ENCODE measurements at regions not wholly inside any gene's neighbourhood (a gene's known extent, or its start where the extent isn't known, plus 50 kb on each side); places are given as distances from the start of the nearest gene placed in this dataset.

GRCh38 chr3:104711406-104711805 is 655.3 kb upstream of the ALCAM start:
- no peak for DNase-seq

GRCh38 chr3:104715972-104716371 is 650.7 kb upstream of the ALCAM start:
- no peak for DNase-seq

GRCh38 chr3:104717828-104718196 is 648.9 kb upstream of the ALCAM start:
- DNase-seq = no peak

- DNase-seq = no peak
Measured at GRCh38 chr3:104723000-104723399, 643.7 kb upstream of the ALCAM start.

GRCh38 chr3:104731074-104731473 is 635.6 kb upstream of the ALCAM start:
- no peak for DNase-seq

GRCh38 chr3:104734627-104735026 is 632.1 kb upstream of the ALCAM start:
- DNase-seq = no peak

GRCh38 chr3:104735691-104736090 is 631.0 kb upstream of the ALCAM start:
- no peak for DNase-seq

GRCh38 chr3:104738271-104738670 is 628.4 kb upstream of the ALCAM start:
- no peak for DNase-seq

- DNase-seq = no peak
Measured at GRCh38 chr3:104740874-104741379, 625.8 kb upstream of the ALCAM start.

GRCh38 chr3:104742044-104742443 is 624.7 kb upstream of the ALCAM start:
- DNase-seq = no peak

GRCh38 chr3:104745313-104745712 is 621.4 kb upstream of the ALCAM start:
- DNase-seq = no peak

- DNase-seq = no peak
Measured at GRCh38 chr3:104746056-104746455, 620.7 kb upstream of the ALCAM start.

- DNase-seq = no peak
Measured at GRCh38 chr3:104750581-104750980, 616.1 kb upstream of the ALCAM start.

- DNase-seq = no peak
Measured at GRCh38 chr3:104755791-104756190, 610.9 kb upstream of the ALCAM start.

GRCh38 chr3:104763007-104763406 is 603.7 kb upstream of the ALCAM start:
- no peak for DNase-seq

GRCh38 chr3:104764496-104764895 is 602.2 kb upstream of the ALCAM start:
- DNase-seq = no peak

- no peak for DNase-seq
Measured at GRCh38 chr3:104768886-104769285, 597.8 kb upstream of the ALCAM start.

GRCh38 chr3:104779324-104779723 is 587.4 kb upstream of the ALCAM start:
- DNase-seq = no peak

- DNase-seq = no peak
Measured at GRCh38 chr3:104781112-104781511, 585.6 kb upstream of the ALCAM start.

GRCh38 chr3:104785947-104786346 is 580.8 kb upstream of the ALCAM start:
- DNase-seq = no peak

- DNase-seq = no peak
Measured at GRCh38 chr3:104787306-104787705, 579.4 kb upstream of the ALCAM start.

- DNase-seq = no peak
Measured at GRCh38 chr3:104788807-104789206, 577.9 kb upstream of the ALCAM start.

GRCh38 chr3:104791331-104791730 is 575.4 kb upstream of the ALCAM start:
- DNase-seq = no peak

- DNase-seq = no peak
Measured at GRCh38 chr3:104796556-104796955, 570.2 kb upstream of the ALCAM start.

GRCh38 chr3:104805042-104805441 is 561.7 kb upstream of the ALCAM start:
- DNase-seq = no peak

GRCh38 chr3:104805508-104805907 is 561.2 kb upstream of the ALCAM start:
- DNase-seq = no peak

All from T-helper 1 cell (primary cell).